DMS 273 treated with DMSO at 0.1 percent for 48 hours (cell line): ENCODE measurements at regions not wholly inside any gene's neighbourhood (a gene's known extent, or its start where the extent isn't known, plus 50 kb on each side); places are given as distances from the start of the nearest gene placed in this dataset.

Source experiments
- DNase-seq: peaks from one replicate; lab custom pipeline; 2025; lab: John Stamatoyannopoulos, UW

DNA sequence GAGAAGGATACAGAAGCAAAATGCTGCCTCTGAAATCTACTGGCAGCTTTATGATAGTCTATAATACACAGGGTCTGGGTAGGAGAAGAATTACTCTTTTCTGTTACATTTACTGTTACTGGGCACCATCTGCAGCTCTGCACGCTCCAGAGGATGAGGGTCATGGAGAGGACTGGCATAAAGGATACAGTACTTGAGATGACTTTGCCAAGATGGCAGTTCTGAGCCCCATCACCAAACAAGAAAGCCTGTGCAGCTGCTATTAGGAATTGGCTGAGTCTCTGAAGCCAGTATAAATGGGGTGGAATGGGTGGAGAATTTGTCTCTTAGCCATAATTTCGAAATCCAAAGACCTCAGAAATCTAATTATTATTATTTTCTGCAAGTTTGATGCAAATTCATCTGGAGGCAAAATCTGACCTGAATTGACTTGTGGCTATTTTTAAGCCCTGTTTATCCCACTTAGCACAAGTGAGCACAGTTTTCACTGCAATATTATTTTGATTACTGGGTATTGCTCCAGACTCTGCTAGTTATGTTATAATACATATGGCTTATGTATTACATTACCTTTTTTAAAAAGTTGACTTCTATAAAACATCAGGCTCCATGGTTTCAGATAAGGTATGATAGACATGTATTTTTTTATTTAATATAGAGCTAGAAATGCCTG, 579.5 kb downstream of the MBD2 start:
- no peak for DNase-seq

DNA sequence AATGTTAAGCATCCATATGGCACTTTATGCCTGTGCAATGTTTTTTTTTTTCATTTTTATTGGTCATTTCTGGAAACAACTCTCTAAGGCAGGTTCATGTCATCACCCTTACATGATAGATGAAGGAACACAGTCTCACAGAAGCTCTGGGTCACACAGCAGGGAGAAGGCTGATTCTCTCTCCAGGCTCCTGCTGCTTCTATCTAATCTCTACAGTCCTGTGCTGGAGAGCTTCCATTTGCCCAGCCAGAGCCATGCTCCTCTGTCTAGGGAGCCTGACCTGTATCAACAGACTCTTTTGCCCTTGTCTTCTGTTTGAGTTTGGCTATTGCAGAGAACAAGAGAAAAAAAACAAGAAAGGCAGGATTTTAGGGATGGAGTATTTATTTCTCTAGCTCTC, 584.8 kb downstream of the MBD2 start:
- no peak for DNase-seq

- no peak for DNase-seq
These were observed 595.1 kb downstream of the MBD2 start for GRCh38 chr18:53629337-53629736.

- no peak for DNase-seq
These were observed 598.4 kb downstream of the MBD2 start for GRCh38 chr18:53625997-53626599.

DNA sequence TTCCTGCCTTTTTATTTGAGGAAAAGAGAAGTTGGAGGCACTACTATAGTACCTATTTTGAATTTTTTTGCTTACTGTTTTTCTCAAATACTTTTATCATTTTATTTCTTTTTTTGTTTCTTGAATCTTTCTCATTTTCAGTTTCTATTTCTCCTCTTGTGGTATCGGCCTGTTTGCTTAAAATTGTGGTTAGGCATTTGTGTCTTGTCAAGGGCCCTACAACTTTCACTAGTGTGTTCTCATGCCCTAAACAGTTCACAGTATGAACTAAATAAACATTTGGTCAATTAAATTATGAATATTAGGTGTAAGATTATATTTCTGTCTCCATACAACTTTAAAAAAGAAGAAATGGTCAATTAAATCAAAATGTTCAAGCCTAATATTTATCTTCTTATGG, 613.5 kb downstream of the MBD2 start:
- no peak for DNase-seq

- DNase-seq = no peak
These were observed 617.7 kb downstream of the MBD2 start for GRCh38 chr18:53606792-53607191.

DNA sequence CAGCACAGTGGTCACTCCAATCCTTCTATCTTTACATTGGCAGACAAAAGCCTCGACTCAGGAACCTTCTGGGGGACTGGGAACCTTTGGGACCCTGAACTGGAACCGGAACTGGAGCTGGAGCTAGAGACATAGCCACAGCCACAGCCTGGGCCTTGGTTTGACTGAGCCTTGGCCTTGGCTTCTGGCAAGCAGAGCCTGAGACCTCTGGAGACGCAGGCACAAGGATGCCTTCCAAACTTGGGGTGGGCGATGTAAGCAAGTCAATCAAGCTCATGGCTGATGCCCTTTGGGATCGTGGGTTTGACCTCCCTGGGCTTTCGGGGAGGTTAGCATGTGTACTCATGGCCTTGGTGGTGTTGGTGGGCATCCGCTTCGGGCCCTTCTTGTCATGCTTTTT, 619.3 kb downstream of the MBD2 start:
- DNase-seq = no peak

DNA sequence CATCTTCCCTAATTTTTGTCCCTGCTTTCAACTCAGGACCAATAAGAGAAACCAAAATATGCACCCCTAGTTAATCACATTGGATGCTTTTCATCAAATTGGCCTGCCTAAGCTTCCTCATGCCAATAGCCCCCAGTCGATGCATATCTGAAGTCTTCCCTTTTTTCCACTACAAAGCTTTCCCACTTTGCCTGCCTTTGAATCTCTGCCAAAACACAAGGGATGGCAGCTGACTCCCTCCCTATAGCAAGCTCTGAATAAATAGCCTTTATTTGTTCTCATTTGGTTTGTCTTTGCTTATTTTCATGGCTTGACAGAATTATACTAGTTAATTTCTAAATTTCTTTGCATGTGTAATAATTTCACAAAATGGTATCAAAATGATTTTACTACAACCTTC, 621.2 kb downstream of the MBD2 start:
- no peak for DNase-seq

- DNase-seq = no peak
These were observed 623.1 kb downstream of the MBD2 start for GRCh38 chr18:53601344-53601743.

- no peak for DNase-seq
These were observed 637.5 kb downstream of the MBD2 start for GRCh38 chr18:53586923-53587322.
